Gastroesophageal sphincter (tissue), 4 donors: ENCODE measurements at regions not wholly inside any gene's neighbourhood (a gene's known extent, or its start where the extent isn't known, plus 50 kb on each side); places are given as distances from the start of the nearest gene placed in this dataset.

Experiments used
- ATAC-seq: fragments of 150-250 bp; one replicate; pipeline ENCODE4 v1.9.1; 2016; ENCODE audit warnings: mild to moderate bottlenecking, moderate library complexity
- H3K27ac ChIP-seq, 4 donors: fragments of 200-600 bp; sonication (generic) in 3 of 4; 1 replicate in 3 of 4; 2 replicates in 1 of 4; pipeline ENCODE4 v1.5.1; 2016 to 2019
- H3K27me3 ChIP-seq: fragments of 200-600 bp; sonication (generic); one replicate; pipeline ENCODE4 v1.5.1; 2019
- H3K36me3 ChIP-seq, 2 donors: fragments of 200-600 bp; sonication (generic); one replicate each; pipeline ENCODE4 v1.5.1; 2019; ENCODE audit warnings: control low read depth in 1 of 2
- H3K4me1 ChIP-seq, 3 donors: fragments of 200-600 bp; sonication (generic); 1 replicate in 2 of 3; 2 replicates in 1 of 3; pipeline ENCODE4 v1.5.1; 2016 to 2019; ENCODE audit warnings: control low read depth in 2 of 3
- H3K4me3 ChIP-seq, 2 donors: fragments of 200-600 bp; sonication (generic); one replicate each; pipeline ENCODE4 v1.5.1; 2019; ENCODE audit warnings: mild to moderate bottlenecking in 1 of 2, moderate library complexity in 1 of 2
- H3K9me3 ChIP-seq, 3 donors: fragments of 200-600 bp; sonication (generic); one replicate each; pipeline ENCODE4 v1.5.1; 2017 to 2019; ENCODE audit warnings: control low read depth in 2 of 3
- EP300 ChIP-seq: sonication (generic); formaldehyde crosslinking; IDR thresholded peaks from one replicate; pipeline ENCODE4 v1.6.1; 2017; ENCODE audit warnings: antibody characterized with exemption, mild to moderate bottlenecking
- POLR2A ChIP-seq, 2 donors: fragments of 450-650 bp; IDR thresholded peaks; one replicate each; pipeline ENCODE4 v1.6.1; 2017; ENCODE audit warnings: antibody characterized with exemption in 2 of 2, mild to moderate bottlenecking in 2 of 2, moderate library complexity in 1 of 2
- POLR2AphosphoS5 ChIP-seq: sonication (generic); formaldehyde crosslinking; IDR thresholded peaks from one replicate; pipeline ENCODE4 v1.6.1; 2017; ENCODE audit warnings: antibody characterized with exemption
- WGBS, 2 donors: methylation state at CpG; one replicate each; pipeline ENCODE4 v1.1.5; 2018; ENCODE audit warnings: low coverage in 1 of 2; 5-methylcytosine and 5-hydroxymethylcytosine counted together
- TF ChIP-seq, protein P1 (sequence below), 4 experiments: fragments of 200-600 bp in 2 of 4; fragments of 450-650 bp in 2 of 4; sonication (generic) in 1 of 4; IDR thresholded peaks; one replicate each; pipeline ENCODE4 v1.5.1; 2017 to 2019; ENCODE audit warnings: antibody characterized with exemption in 4 of 4, mild to moderate bottlenecking in 2 of 4, moderate library complexity in 2 of 4

DNA sequence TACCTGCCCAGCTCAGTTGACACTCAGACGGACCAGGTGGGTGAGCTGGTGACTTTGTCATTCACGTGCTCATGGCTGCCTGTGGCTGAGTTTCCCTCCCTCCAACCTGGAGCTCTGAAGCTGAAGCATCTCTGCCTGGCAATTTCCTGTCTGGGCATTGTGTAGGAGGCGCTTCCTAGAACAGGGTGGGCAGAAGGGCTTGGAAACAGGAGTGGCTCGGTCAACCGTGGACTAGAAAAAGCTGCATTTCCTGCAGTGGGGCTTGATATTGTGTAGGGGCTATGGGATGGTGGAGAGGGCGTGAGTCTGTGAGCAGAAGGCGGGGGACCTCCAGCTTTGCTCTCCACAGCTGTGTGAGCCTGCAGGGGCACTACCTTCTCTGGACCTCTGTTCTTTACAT, 278.3 kb downstream of the TEX29 start:
- Histone ChIP-seq H3K27ac (no peak overlapping the region), H3K4me1 (no peaks in the 10 kb centered on the region), H3K9me3 (no peaks in the 10 kb centered on the region), H3K27me3 (peaks cover 29% of the 10 kb centered on the region), H3K36me3 (no peaks in the 10 kb centered on the region), H3K4me3 (no peak overlapping the region)
- 59 to 68% methylated on average over 3 to 4 of the region's 7 CpGs for WGBS, 2 donors
- TF ChIP-seq, protein P1, sequence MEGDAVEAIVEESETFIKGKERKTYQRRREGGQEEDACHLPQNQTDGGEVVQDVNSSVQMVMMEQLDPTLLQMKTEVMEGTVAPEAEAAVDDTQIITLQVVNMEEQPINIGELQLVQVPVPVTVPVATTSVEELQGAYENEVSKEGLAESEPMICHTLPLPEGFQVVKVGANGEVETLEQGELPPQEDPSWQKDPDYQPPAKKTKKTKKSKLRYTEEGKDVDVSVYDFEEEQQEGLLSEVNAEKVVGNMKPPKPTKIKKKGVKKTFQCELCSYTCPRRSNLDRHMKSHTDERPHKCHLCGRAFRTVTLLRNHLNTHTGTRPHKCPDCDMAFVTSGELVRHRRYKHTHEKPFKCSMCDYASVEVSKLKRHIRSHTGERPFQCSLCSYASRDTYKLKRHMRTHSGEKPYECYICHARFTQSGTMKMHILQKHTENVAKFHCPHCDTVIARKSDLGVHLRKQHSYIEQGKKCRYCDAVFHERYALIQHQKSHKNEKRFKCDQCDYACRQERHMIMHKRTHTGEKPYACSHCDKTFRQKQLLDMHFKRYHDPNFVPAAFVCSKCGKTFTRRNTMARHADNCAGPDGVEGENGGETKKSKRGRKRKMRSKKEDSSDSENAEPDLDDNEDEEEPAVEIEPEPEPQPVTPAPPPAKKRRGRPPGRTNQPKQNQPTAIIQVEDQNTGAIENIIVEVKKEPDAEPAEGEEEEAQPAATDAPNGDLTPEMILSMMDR (IDR thresholded peaks at IDR 0.05) = no peak
- TF ChIP-seq EP300 (no peak), POLR2A (IDR thresholded peaks at IDR 0.05) (no peak), POLR2AphosphoS5 (no peak)
- ATAC-seq = no peak

DNA sequence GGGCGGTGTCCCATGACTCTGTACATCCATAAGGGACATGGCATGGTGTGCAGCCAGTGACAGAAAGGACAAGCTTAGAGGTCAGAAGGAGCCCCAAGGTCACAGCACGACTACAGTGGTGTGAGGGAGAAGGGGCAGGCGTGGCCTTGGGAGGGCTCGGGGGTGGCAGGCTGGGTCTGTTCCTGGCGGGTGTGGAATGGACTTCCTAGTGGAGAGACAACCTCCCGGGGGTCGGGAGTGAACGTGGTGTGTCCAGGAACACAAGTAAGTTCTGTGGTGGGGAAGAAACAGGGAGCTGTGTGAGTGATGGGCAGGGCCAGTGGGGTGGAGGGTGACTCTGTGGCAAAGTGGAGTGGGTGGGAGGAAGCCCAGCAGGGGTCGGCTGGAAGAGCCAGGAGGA, 279.3 kb downstream of the TEX29 start:
- WGBS, 2 donors = 74% methylated on average over 8 of the region's 9 CpGs; no CpG with 5 or more reads in 1 of the 2 donors
- no peaks in the 10 kb centered on the region for H3K9me3 ChIP-seq
- no peaks in the 10 kb centered on the region for H3K36me3 ChIP-seq
- H3K4me3 ChIP-seq = no peak overlapping the region
- H3K27ac ChIP-seq = no peak overlapping the region
- peaks cover 29% of the 10 kb centered on the region for H3K27me3 ChIP-seq
- ATAC-seq = no peak
- no peak for TF ChIP-seq POLR2AphosphoS5
- no peaks in the 10 kb centered on the region for H3K4me1 ChIP-seq

DNA sequence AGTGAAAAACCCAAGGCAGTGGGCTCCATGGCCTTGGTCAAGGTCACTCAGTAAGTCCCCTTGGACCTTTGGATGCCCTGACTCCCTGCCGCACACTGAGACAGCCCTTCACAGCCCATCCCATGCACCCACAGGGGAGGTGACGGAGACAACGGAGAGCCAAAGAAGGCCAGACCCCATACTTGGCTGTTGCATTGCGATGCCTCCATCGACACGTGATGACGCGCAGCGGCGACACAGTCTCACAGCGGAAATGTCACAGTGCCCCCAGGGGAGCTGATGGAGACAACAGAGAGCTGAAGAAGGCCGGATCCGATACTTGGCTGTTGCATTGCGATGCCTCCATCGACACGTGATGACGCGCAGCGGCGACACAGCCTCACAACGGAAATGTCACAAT, 282.4 kb downstream of the TEX29 start:
- no peak for ATAC-seq
- no peak overlapping the region for H3K4me3 ChIP-seq
- 98% methylated on average over 11 of the region's 21 CpGs; no CpG with 5 or more reads in 1 of the 2 donors for WGBS, 2 donors
- H3K27me3 ChIP-seq = peaks cover 30% of the 10 kb centered on the region
- TF ChIP-seq EP300 = no peak
- no peak for TF ChIP-seq POLR2A (IDR thresholded peaks at IDR 0.05)
- no peak for TF ChIP-seq POLR2AphosphoS5
- TF ChIP-seq, protein P1 (IDR thresholded peaks at IDR 0.05) = no peak
- H3K27ac ChIP-seq = no peak overlapping the region
- H3K4me1 ChIP-seq = no peaks in the 10 kb centered on the region
- no peaks in the 10 kb centered on the region for H3K36me3 ChIP-seq
- no peaks in the 10 kb centered on the region for H3K9me3 ChIP-seq

DNA sequence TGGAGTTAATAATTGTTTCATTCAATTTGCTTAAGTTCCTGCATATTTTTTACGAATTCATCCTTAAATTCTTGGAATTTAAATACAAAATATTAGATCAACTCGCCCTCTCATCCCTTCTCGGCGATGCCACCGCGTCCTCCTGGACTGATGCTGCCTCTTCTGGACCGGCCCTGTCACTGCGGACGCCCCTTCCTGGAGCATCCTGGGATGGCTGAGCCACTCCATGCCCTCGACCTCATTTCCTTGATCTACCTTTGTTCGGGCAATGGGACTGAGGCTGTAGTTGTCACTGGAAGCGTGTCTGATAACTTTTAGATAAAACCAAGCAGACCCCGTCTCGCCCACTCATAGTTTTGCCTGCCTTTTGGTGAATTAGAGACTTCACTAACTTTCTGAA, 283.7 kb downstream of the TEX29 start:
- TF ChIP-seq POLR2A (IDR thresholded peaks at IDR 0.05) (no peak), EP300 (no peak), POLR2AphosphoS5 (no peak)
- TF ChIP-seq, protein P1 (IDR thresholded peaks at IDR 0.05) = no peak
- WGBS, 2 donors = 79 to 86% methylated on average over 1 to 14 of the region's 14 CpGs
- Histone ChIP-seq H3K4me1 (no peaks in the 10 kb centered on the region), H3K9me3 (no peaks in the 10 kb centered on the region), H3K27me3 (peaks cover 19% of the 10 kb centered on the region), H3K4me3 (no peak overlapping the region), H3K36me3 (no peaks in the 10 kb centered on the region), H3K27ac (no peak overlapping the region)
- ATAC-seq = no peak

DNA sequence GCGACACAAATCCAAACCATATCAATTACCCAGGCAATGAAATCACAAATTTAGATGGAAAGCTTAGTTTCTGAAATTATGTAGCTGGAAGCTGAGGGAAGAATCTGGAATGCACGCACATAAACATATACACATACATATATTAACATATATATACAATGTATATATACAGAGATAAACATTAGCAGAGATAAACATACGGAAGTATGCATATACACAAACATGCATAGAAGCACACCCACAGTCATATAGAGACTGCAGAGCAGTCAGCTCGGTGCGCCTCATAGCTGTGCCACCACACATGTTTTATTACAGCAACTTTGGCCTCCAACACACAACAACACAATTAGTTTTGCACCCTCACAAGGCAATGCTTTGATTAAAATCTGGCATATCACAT, 288.1 kb downstream of the TEX29 start:
- Histone ChIP-seq H3K4me1 (no peaks in the 10 kb centered on the region), H3K27ac (no peak overlapping the region), H3K27me3 (peaks cover 42% of the 10 kb centered on the region), H3K4me3 (no peak overlapping the region), H3K9me3 (no peaks in the 10 kb centered on the region), H3K36me3 (no peaks in the 10 kb centered on the region)
- WGBS, 2 donors = 76 to 95% methylated on average over 4 to 5 of the region's 5 CpGs
- no peak for ATAC-seq
- TF ChIP-seq POLR2A (IDR thresholded peaks at IDR 0.05) (no peak), EP300 (no peak), POLR2AphosphoS5 (no peak)
- TF ChIP-seq, protein P1 (IDR thresholded peaks at IDR 0.05) = no peak
